ENCODE measurements at regions not wholly inside any gene's neighbourhood (a gene's known extent, or its start where the extent isn't known, plus 50 kb on each side); places are given as distances from the start of the nearest gene placed in this dataset.

- DNase-seq, result no peak
- TF ChIP-seq CTCF (IDR thresholded peaks at IDR 0.05), result no peak
- POLR2A ChIA-PET, result no interaction called here
These were observed 95.6 kb downstream of the CYP26B1 start for GRCh38 chr2:72051971-72052505.

GRCh38 chr2:72051204-72051603 is 96.5 kb downstream of the CYP26B1 start:
- Mint-ChIP-seq H3K27me3 (no peaks in the 10 kb centered on the region), H3K4me1 (ENCODE audit: low read depth) (no peaks in the 10 kb centered on the region), H3K27ac (no peak overlapping the region), H3K36me3 (ENCODE audit: low read depth) (no peaks in the 10 kb centered on the region), H3K9me3 (peaks cover 2% of the 10 kb centered on the region), H3K4me3 (no peak overlapping the region)
- DNase-seq (no peak), ATAC-seq (no peak)
- intact Hi-C loops (cut with micrococcal nuclease), result no loop called here
- TF ChIP-seq CTCF (IDR thresholded peaks at IDR 0.05), result no peak
- ChIA-PET CTCF (no interaction called here), POLR2A (interaction anchor here (0.6 kb wide), 1 partner anchor 109 kb away, joined by 3 read pairs; no protein-coding TSS in a partner anchor)

More at GRCh38 chr2:72051971-72052505, 95.6 kb downstream of the CYP26B1 start:
- ATAC-seq, result no peak
- Mint-ChIP-seq H3K4me1 (ENCODE audit: low read depth) (no peaks in the 10 kb centered on the region), H3K9me3 (peaks cover 6% of the 10 kb centered on the region), H3K36me3 (ENCODE audit: low read depth) (no peaks in the 10 kb centered on the region), H3K27ac (no peak overlapping the region), H3K4me3 (no peak overlapping the region), H3K27me3 (no peaks in the 10 kb centered on the region)
- intact Hi-C loops (cut with micrococcal nuclease), result no loop called here
- CTCF ChIA-PET, result no interaction called here

- no peak for TF ChIP-seq CTCF (IDR thresholded peaks at IDR 0.05)
- POLR2A ChIA-PET, result interaction anchor here (0.6 kb wide), 1 partner anchor 110 kb away, joined by 3 read pairs; no protein-coding TSS in a partner anchor
These were observed 96.9 kb downstream of the CYP26B1 start for GRCh38 chr2:72050734-72051133.

GRCh38 chr2:72048881-72049477 is 98.7 kb downstream of the CYP26B1 start:
- Mint-ChIP-seq H3K9me3 (no peaks in the 10 kb centered on the region), H3K27me3 (no peaks in the 10 kb centered on the region)
- no peak for TF ChIP-seq CTCF (IDR thresholded peaks at IDR 0.05)

More at GRCh38 chr2:72050734-72051133, 96.9 kb downstream of the CYP26B1 start:
- DNase-seq, result no peak
- intact Hi-C loops (cut with micrococcal nuclease), result no loop called here
- Mint-ChIP-seq H3K4me1 (ENCODE audit: low read depth) (no peaks in the 10 kb centered on the region), H3K27ac (no peak overlapping the region), H3K4me3 (no peak overlapping the region), H3K9me3 (no peaks in the 10 kb centered on the region), H3K36me3 (ENCODE audit: low read depth) (no peaks in the 10 kb centered on the region), H3K27me3 (no peaks in the 10 kb centered on the region)
- CTCF ChIA-PET, result no interaction called here
- no peak for ATAC-seq

GRCh38 chr2:72043985-72044384 is 103.7 kb downstream of the CYP26B1 start:
- intact Hi-C loops (cut with micrococcal nuclease), result no loop called here
- CTCF ChIA-PET, result no interaction called here
- Mint-ChIP-seq H3K9me3 (peaks cover 8% of the 10 kb centered on the region), H3K4me1 (ENCODE audit: low read depth) (no peaks in the 10 kb centered on the region), H3K27me3 (peaks cover 2% of the 10 kb centered on the region), H3K4me3 (no peak overlapping the region), H3K27ac (no peak overlapping the region), H3K36me3 (ENCODE audit: low read depth) (no peaks in the 10 kb centered on the region)
- TF ChIP-seq CTCF (IDR thresholded peaks at IDR 0.05), result no peak
- DNase-seq (no peak), ATAC-seq (no peak)
- POLR2A ChIA-PET, result no interaction called here

More at GRCh38 chr2:72048881-72049477, 98.7 kb downstream of the CYP26B1 start:
- ChIA-PET POLR2A (no interaction called here), CTCF (no interaction called here)
- no peak for ATAC-seq
- no peak for DNase-seq
- Mint-ChIP-seq H3K4me1 (ENCODE audit: low read depth) (no peaks in the 10 kb centered on the region), H3K36me3 (ENCODE audit: low read depth) (no peaks in the 10 kb centered on the region), H3K4me3 (no peak overlapping the region), H3K27ac (no peak overlapping the region)
- intact Hi-C loops (cut with micrococcal nuclease), result no loop called here
